WTC11 (cell line): ENCODE measurements at regions not wholly inside any gene's neighbourhood (a gene's known extent, or its start where the extent isn't known, plus 50 kb on each side); places are given as distances from the start of the nearest gene placed in this dataset.

Experiments used
- ATAC-seq: fragments of 200-7000 bp; cut with Tn5 transposase; 2 replicates; pipeline ENCODE4 v1.10.0; 2021; ENCODE audit warnings: mild to moderate bottlenecking, moderate library complexity
- CTCF ChIA-PET: fragments of 300-600 bp; sonication (Branson Sonifier 250); formaldehyde crosslinking; loops from one replicate; lab custom pipeline; 2021; ENCODE audit warnings: antibody characterized with exemption; lab: Charles Lee
- POLR2A ChIA-PET: fragments of 350-600 bp; sonication (Branson Sonifier 250); formaldehyde crosslinking; loops from one replicate; lab custom pipeline; 2021; ENCODE audit warnings: antibody characterized with exemption; lab: Charles Lee
- DNase-seq: peaks from one replicate; pipeline ENCODE4 v3.0.0; 2021; ENCODE audit warnings: low spot score
- H3K27ac Mint-ChIP-seq: 2 replicates; pipeline ENCODE4 v1.8.0; 2021; ENCODE audit warnings: mixed read lengths
- H3K27me3 Mint-ChIP-seq: 2 replicates; pipeline ENCODE4 v1.8.0; 2021; ENCODE audit warnings: low read depth, mild to moderate bottlenecking, moderate library complexity, mixed read lengths
- H3K36me3 Mint-ChIP-seq: 2 replicates; pipeline ENCODE4 v1.8.0; 2021; ENCODE audit warnings: mixed read lengths
- H3K4me1 Mint-ChIP-seq: 2 replicates; pipeline ENCODE4 v1.8.0; 2022; ENCODE audit warnings: mixed read lengths
- H3K4me3 Mint-ChIP-seq: 2 replicates; pipeline ENCODE4 v1.8.0; 2021; ENCODE audit warnings: mild to moderate bottlenecking, moderate library complexity, mixed read lengths
- H3K9me3 Mint-ChIP-seq: 2 replicates; pipeline ENCODE4 v1.8.0; 2021; ENCODE audit warnings: mixed read lengths
- ATF1 ChIP-seq: sonication (generic); formaldehyde crosslinking; IDR thresholded peaks from 2 replicates; pipeline ENCODE4 v1.8.1; 2023; ENCODE audit warnings: mild to moderate bottlenecking, moderate library complexity, missing genetic modification reagents
- CBFB ChIP-seq: sonication (generic); formaldehyde crosslinking; IDR thresholded peaks from 2 replicates; pipeline ENCODE4 v1.8.1; 2022; ENCODE audit warnings: mild to moderate bottlenecking, low read depth, missing genetic modification reagents
- E2F4 ChIP-seq: sonication (generic); formaldehyde crosslinking; IDR thresholded peaks from 2 replicates; pipeline ENCODE4 v1.8.1; 2022; ENCODE audit warnings: low read depth, mild to moderate bottlenecking, moderate library complexity, missing genetic modification reagents, borderline replicate concordance
- FOXJ3 ChIP-seq: sonication (generic); formaldehyde crosslinking; IDR thresholded peaks from 2 replicates; pipeline ENCODE4 v1.9.0; 2021; ENCODE audit warnings: missing genetic modification reagents, mild to moderate bottlenecking, borderline replicate concordance
- IRF1 ChIP-seq: sonication (generic); formaldehyde crosslinking; IDR thresholded peaks from 2 replicates; pipeline ENCODE4 v1.8.0; 2023; ENCODE audit warnings: missing genetic modification reagents
- KAT7 ChIP-seq: sonication (generic); formaldehyde crosslinking; IDR thresholded peaks from 2 replicates; pipeline ENCODE4 v1.8.1; 2023; ENCODE audit warnings: missing genetic modification reagents, mild to moderate bottlenecking, borderline replicate concordance
- MYBL2 ChIP-seq: sonication (generic); formaldehyde crosslinking; IDR thresholded peaks from 2 replicates; pipeline ENCODE4 v1.8.1; 2023; ENCODE audit warnings: mild to moderate bottlenecking, moderate library complexity, missing genetic modification reagents
- PREB ChIP-seq: sonication (generic); formaldehyde crosslinking; IDR thresholded peaks from 2 replicates; pipeline ENCODE4 v1.8.1; 2022; ENCODE audit warnings: mild to moderate bottlenecking, missing genetic modification reagents, moderate library complexity, borderline replicate concordance
- STAT6 ChIP-seq: sonication (generic); formaldehyde crosslinking; conservative IDR thresholded peaks from 2 replicates; pipeline ENCODE4 v1.8.1; 2023; ENCODE audit warnings: mild to moderate bottlenecking, low read depth, missing genetic modification reagents, moderate library complexity
- TCF7 ChIP-seq: sonication (generic); formaldehyde crosslinking; IDR thresholded peaks from 2 replicates; pipeline ENCODE4 v1.8.0; 2022; ENCODE audit warnings: mild to moderate bottlenecking, low read depth, missing genetic modification reagents, moderate library complexity
- TEAD4 ChIP-seq: sonication (generic); formaldehyde crosslinking; IDR thresholded peaks from 2 replicates; pipeline ENCODE4 v1.8.0; 2022; ENCODE audit warnings: mild to moderate bottlenecking, missing genetic modification reagents
- TP53 ChIP-seq: sonication (generic); formaldehyde crosslinking; IDR thresholded peaks from 2 replicates; pipeline ENCODE4 v1.8.1; 2023; ENCODE audit warnings: mild to moderate bottlenecking, missing genetic modification reagents
- USF2 ChIP-seq: sonication (generic); formaldehyde crosslinking; IDR thresholded peaks from 2 replicates; pipeline ENCODE4 v1.8.1; 2023; ENCODE audit warnings: mild to moderate bottlenecking, missing genetic modification reagents, moderate library complexity
- ZMAT4 ChIP-seq: fragments of 250-450 bp; sonication (Bioruptor Pico); IDR thresholded peaks from 2 replicates; pipeline ENCODE4 v1.9.0; 2021; ENCODE audit warnings: mild to moderate bottlenecking
- ZNF138 ChIP-seq: sonication (generic); formaldehyde crosslinking; conservative IDR thresholded peaks from 2 replicates; pipeline ENCODE4 v1.8.1; 2022; ENCODE audit warnings: mild to moderate bottlenecking, moderate library complexity, missing genetic modification reagents
- ZNF423 ChIP-seq: fragments of 250-450 bp; sonication (Bioruptor Pico); IDR thresholded peaks from 2 replicates; pipeline ENCODE4 v2.1.2; 2022; ENCODE audit warnings: mild to moderate bottlenecking, moderate library complexity
- ZNF532 ChIP-seq: fragments of 250-450 bp; sonication (Bioruptor Pico); IDR thresholded peaks from 2 replicates; pipeline ENCODE4 v1.9.0; 2021; ENCODE audit warnings: mild to moderate bottlenecking, borderline replicate concordance
- ZNF671 ChIP-seq: fragments of 250-450 bp; sonication (Bioruptor Pico); IDR thresholded peaks from 2 replicates; pipeline ENCODE4 v1.8.0; 2021; ENCODE audit warnings: mild to moderate bottlenecking

- no peak for ATAC-seq
- TF ChIP-seq ATF1 (CRISPR knock-in tag): no peak
- no peak overlapping the region for H3K4me3 Mint-ChIP-seq
- no peaks in the 10 kb centered on the region for H3K27me3 Mint-ChIP-seq
- H3K27ac Mint-ChIP-seq: no peak overlapping the region
- POLR2A ChIA-PET: no interaction called here
- H3K9me3 Mint-ChIP-seq: peaks cover 7% of the 10 kb centered on the region
- no peaks in the 10 kb centered on the region for H3K36me3 Mint-ChIP-seq
- H3K4me1 Mint-ChIP-seq: no peaks in the 10 kb centered on the region
- CTCF ChIA-PET: no interaction called here
- no peak for DNase-seq
Observed at GRCh38 chr11:109604481-109605400, 182.8 kb downstream of the C11orf87 start.

- ChIA-PET POLR2A (no interaction called here), CTCF (no interaction called here)
- ATAC-seq (no peak), DNase-seq (no peak)
- no peaks in the 10 kb centered on the region for H3K4me1 Mint-ChIP-seq
- H3K27me3 Mint-ChIP-seq: no peaks in the 10 kb centered on the region
- no peak overlapping the region for H3K27ac Mint-ChIP-seq
- H3K9me3 Mint-ChIP-seq: peaks cover 7% of the 10 kb centered on the region
- H3K4me3 Mint-ChIP-seq: no peak overlapping the region
- no peaks in the 10 kb centered on the region for H3K36me3 Mint-ChIP-seq
- TF ChIP-seq PREB (CRISPR knock-in tag) (no peak), KAT7 (CRISPR knock-in tag) (no peak), FOXJ3 (CRISPR knock-in tag) (no peak), E2F4 (no peak), TCF7 (CRISPR knock-in tag) (no peak)
Observed at GRCh38 chr11:109606256-109606655, 184.3 kb downstream of the C11orf87 start.

GRCh38 chr11:109609454-109610185, 187.6 kb downstream of the C11orf87 start:
- ATAC-seq (no peak), DNase-seq (no peak)
- Mint-ChIP-seq H3K9me3 (peaks cover 7% of the 10 kb centered on the region), H3K36me3 (no peaks in the 10 kb centered on the region), H3K4me3 (no peak overlapping the region), H3K27ac (no peak overlapping the region), H3K4me1 (no peaks in the 10 kb centered on the region), H3K27me3 (no peaks in the 10 kb centered on the region)
- CTCF ChIA-PET: no interaction called here
- POLR2A ChIA-PET: no interaction called here
- TF ChIP-seq USF2 (CRISPR knock-in tag) (no peak), CBFB (CRISPR knock-in tag) (no peak), TP53 (no peak), ZNF671 (no peak), TEAD4 (no peak), ZNF138 (no peak), MYBL2 (no peak), STAT6 (CRISPR knock-in tag) (no peak), ZNF423 (CRISPR knock-in tag) (no peak), ZNF532 (no peak), IRF1 (no peak), ZMAT4 (CRISPR knock-in tag) (no peak)
